Gastrocnemius medialis (tissue), 4 donors: ENCODE measurements at regions not wholly inside any gene's neighbourhood (a gene's known extent, or its start where the extent isn't known, plus 50 kb on each side); places are given as distances from the start of the nearest gene placed in this dataset.

Source experiments
- ATAC-seq, 2 donors: fragments of 150-250 bp; one replicate each; pipeline ENCODE4 v1.9.1; 2016
- DNase-seq, 2 donors: peaks; one replicate each; pipeline ENCODE4 v3.0.0-alpha.2; 2019
- H3K27ac ChIP-seq, 4 donors: fragments of 200-600 bp; sonication (generic); 1 replicate in 1 of 4; 2 replicates in 3 of 4; pipeline ENCODE4 v1.5.1; 2016 to 2018; ENCODE audit warnings: mild to moderate bottlenecking in 2 of 4, moderate library complexity in 1 of 4
- H3K27me3 ChIP-seq, 3 donors: fragments of 200-600 bp; sonication (generic) in 2 of 3; 1 replicate in 1 of 3; 2 replicates in 2 of 3; pipeline versions ENCODE4 v1.5.1 to v1.6.0; 2016 to 2019; ENCODE audit warnings: mild to moderate bottlenecking in 1 of 3, moderate library complexity in 1 of 3
- H3K36me3 ChIP-seq, 2 donors: fragments of 200-600 bp; sonication (generic) in 1 of 2; one replicate each; pipeline ENCODE4 v1.5.1; 2017 to 2018
- H3K4me1 ChIP-seq, 2 donors: fragments of 200-600 bp; sonication (generic) in 1 of 2; one replicate each; pipeline ENCODE4 v1.5.1; 2016 to 2017; ENCODE audit warnings: mild to moderate bottlenecking in 2 of 2
- H3K4me3 ChIP-seq, 4 donors: fragments of 200-600 bp; sonication (generic) in 3 of 4; 1 replicate in 1 of 4; 2 replicates in 3 of 4; pipeline ENCODE4 v1.5.1; 2016 to 2019; ENCODE audit warnings: mild to moderate bottlenecking in 2 of 4
- H3K9me3 ChIP-seq, 3 donors: fragments of 200-600 bp; sonication (generic) in 2 of 3; 1 replicate in 1 of 3; 2 replicates in 2 of 3; pipeline ENCODE4 v1.5.1; 2016 to 2019
- CTCF ChIP-seq, 5 experiments: fragments of 450-650 bp in 3 of 5; fragments of 200-600 bp in 2 of 5; sonication (generic) in 2 of 5; IDR thresholded peaks in 4 of 5; conservative IDR thresholded peaks in 1 of 5; 1 replicate in 4 of 5; 2 replicates in 1 of 5; pipeline ENCODE4 v1.5.1; 2016 to 2019; ENCODE audit warnings: antibody characterized with exemption in 5 of 5, mild to moderate bottlenecking in 3 of 5, moderate library complexity in 3 of 5
- POLR2A ChIP-seq, 2 donors: fragments of 450-650 bp; IDR thresholded peaks; one replicate each; pipeline ENCODE4 v1.6.1; 2017; ENCODE audit warnings: antibody characterized with exemption in 2 of 2, mild to moderate bottlenecking in 2 of 2, moderate library complexity in 2 of 2
- in situ Hi-C, 4 donors: fragments of 200-750 bp; cut with MboI; loops; one replicate each; pipeline versions ENCODE4 v1.15.0 to v1.8.0; 2017; ENCODE audit warnings: low sequenced_read_pairs in 4 of 4
- intact Hi-C: fragments of 100-400 bp; cut with DNase I; formaldehyde crosslinking; loops from one replicate; pipeline ENCODE4 v1.15.1; 2023; ENCODE audit warnings: low total_unique reads

DNA sequence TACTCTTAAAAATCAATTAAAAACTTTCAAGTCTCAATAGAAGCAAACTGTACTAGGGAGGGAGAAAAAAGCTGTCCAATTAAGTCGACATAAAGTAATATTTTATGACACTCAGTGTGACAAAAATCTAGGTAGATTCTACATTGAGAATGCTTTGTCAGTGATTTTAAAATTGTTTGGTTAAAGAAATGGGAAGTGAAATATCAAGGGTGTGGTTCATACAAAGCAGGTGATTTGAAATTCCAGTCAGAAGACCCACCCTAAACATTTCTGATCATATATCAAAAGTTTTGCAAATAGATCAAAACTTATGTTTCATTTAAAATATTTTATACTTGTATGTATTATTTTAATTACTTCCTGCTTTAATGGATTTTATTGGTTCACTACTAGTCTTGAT is 338.9 kb upstream of the DCC start:
- TF ChIP-seq POLR2A (IDR thresholded peaks at IDR 0.05) (no peak), CTCF (IDR thresholded peaks at IDR 0.05 in 4 of 5, conservative IDR thresholded peaks at IDR 0.05 in 1 of 5) (no peak)
- no peaks in the 10 kb centered on the region for H3K4me1 ChIP-seq
- ATAC-seq (no peak), DNase-seq (no peak)
- no peaks in the 10 kb centered on the region for H3K9me3 ChIP-seq
- intact Hi-C loops, result no loop called here
- no peak overlapping the region for H3K27ac ChIP-seq
- H3K4me3 ChIP-seq, result no peak overlapping the region
- H3K36me3 ChIP-seq, result no peaks in the 10 kb centered on the region
- in situ Hi-C loops, result no loop called here
- no peaks in the 10 kb centered on the region for H3K27me3 ChIP-seq

DNA sequence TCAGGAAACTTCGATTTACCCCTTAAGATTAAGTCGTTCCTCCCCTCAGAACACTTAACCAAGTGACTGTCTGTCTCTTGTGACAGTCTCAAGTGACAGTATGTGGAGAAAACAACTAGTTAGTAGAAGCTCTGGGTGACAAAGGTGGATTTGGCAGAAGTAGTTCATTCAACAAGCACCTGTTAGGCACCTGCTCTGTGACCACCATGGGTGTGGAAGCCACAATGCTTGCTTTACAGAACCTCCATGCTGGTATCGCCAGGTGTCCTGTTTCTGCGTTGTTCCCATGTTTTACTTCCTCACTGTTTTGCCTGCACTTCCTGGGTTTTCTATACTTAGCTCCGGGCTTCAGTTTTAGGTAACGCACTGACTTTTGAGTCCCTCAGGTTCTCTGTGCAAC is 337.4 kb upstream of the DCC start:
- Histone ChIP-seq H3K4me1 (no peaks in the 10 kb centered on the region), H3K4me3 (no peak overlapping the region), H3K27me3 (no peaks in the 10 kb centered on the region), H3K27ac (no peak overlapping the region), H3K9me3 (no peaks in the 10 kb centered on the region), H3K36me3 (no peaks in the 10 kb centered on the region)
- TF ChIP-seq POLR2A (IDR thresholded peaks at IDR 0.05), result no peak
- TF ChIP-seq CTCF (IDR thresholded peaks at IDR 0.05 in 4 of 5, conservative IDR thresholded peaks at IDR 0.05 in 1 of 5), result no peak
- intact Hi-C loops (no loop called here), in situ Hi-C loops (no loop called here)
- ATAC-seq, result no peak
- DNase-seq, result no peak

GRCh38 chr18:52007105-52007504 is 332.9 kb upstream of the DCC start:
- TF ChIP-seq CTCF (IDR thresholded peaks at IDR 0.05 in 4 of 5, conservative IDR thresholded peaks at IDR 0.05 in 1 of 5) (no peak), POLR2A (IDR thresholded peaks at IDR 0.05) (no peak)
- DNase-seq, result no peak

DNA sequence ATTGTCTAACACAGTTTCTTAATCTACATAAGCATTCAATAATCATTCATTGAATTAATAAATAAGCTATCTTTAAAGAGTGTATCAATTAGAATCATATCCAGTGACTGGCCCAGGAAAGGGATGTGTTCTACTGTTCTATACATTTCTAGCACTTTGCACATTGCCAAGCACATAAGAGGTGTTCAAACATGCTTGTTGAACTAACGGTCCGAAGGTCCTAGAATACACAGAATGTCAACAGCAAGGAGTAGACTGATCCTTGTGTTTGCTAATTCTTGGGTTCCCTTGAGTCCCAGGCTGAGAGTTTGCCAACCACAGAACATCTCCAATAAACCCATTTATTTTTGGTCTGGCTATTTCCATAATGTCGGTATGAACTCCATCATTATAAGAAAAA is 331.7 kb upstream of the DCC start:
- no peaks in the 10 kb centered on the region for H3K36me3 ChIP-seq
- ATAC-seq (no peak), DNase-seq (no peak)
- H3K27ac ChIP-seq, result no peak overlapping the region
- H3K4me1 ChIP-seq, result no peaks in the 10 kb centered on the region
- H3K9me3 ChIP-seq, result no peaks in the 10 kb centered on the region
- H3K4me3 ChIP-seq, result no peak overlapping the region
- in situ Hi-C loops, result no loop called here
- intact Hi-C loops, result no loop called here
- H3K27me3 ChIP-seq, result no peaks in the 10 kb centered on the region
- TF ChIP-seq CTCF (IDR thresholded peaks at IDR 0.05 in 4 of 5, conservative IDR thresholded peaks at IDR 0.05 in 1 of 5) (no peak), POLR2A (IDR thresholded peaks at IDR 0.05) (no peak)

More at GRCh38 chr18:52007105-52007504, 332.9 kb upstream of the DCC start:
- ATAC-seq, result no peak
- H3K4me1 ChIP-seq, result no peaks in the 10 kb centered on the region
- intact Hi-C loops, result no loop called here
- no peak overlapping the region for H3K4me3 ChIP-seq
- no peaks in the 10 kb centered on the region for H3K36me3 ChIP-seq
- in situ Hi-C loops, result no loop called here
- H3K27me3 ChIP-seq, result no peaks in the 10 kb centered on the region
- no peaks in the 10 kb centered on the region for H3K9me3 ChIP-seq
- H3K27ac ChIP-seq, result no peak overlapping the region

DNA sequence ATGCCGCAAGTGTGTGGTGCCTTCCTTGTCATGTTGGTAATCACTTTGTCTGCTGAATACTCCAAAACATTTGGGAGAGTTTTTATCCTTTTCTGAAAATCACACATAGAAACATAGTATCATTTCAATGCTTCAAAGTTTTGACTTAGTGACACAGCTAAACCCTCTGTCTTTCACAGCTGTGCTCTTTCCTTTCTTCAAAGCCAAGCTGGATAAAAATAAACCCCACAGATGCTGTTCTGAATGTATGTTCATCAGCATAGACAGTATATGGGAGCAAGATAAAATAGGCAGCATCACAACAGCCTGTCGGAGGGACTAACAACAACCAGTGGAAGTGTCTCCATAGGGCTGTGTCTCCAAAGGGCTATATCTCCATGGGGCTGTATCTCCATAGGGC is 331.3 kb upstream of the DCC start:
- Histone ChIP-seq H3K4me1 (no peaks in the 10 kb centered on the region), H3K4me3 (no peak overlapping the region), H3K9me3 (no peaks in the 10 kb centered on the region), H3K27me3 (no peaks in the 10 kb centered on the region), H3K36me3 (no peaks in the 10 kb centered on the region), H3K27ac (no peak overlapping the region)
- no peak for DNase-seq
- in situ Hi-C loops (no loop called here), intact Hi-C loops (no loop called here)
- no peak for TF ChIP-seq POLR2A (IDR thresholded peaks at IDR 0.05)
- TF ChIP-seq CTCF (IDR thresholded peaks at IDR 0.05 in 4 of 5, conservative IDR thresholded peaks at IDR 0.05 in 1 of 5), result no peak
- ATAC-seq, result no peak
